ENCODE measurements at regions not wholly inside any gene's neighbourhood (a gene's known extent, or its start where the extent isn't known, plus 50 kb on each side); places are given as distances from the start of the nearest gene placed in this dataset.

GRCh38 chr7:135731-136645 is 56.4 kb upstream of the FAM20C start:
- no peaks in the 10 kb centered on the region for H3K36me3 ChIP-seq (ENCODE audit: control insufficient read depth, insufficient read depth, low read length)
- H3K9ac ChIP-seq (ENCODE audit: low read length): no peak overlapping the region
- no peak overlapping the region for H3K27ac ChIP-seq (ENCODE audit: low read depth, low read length)
- H3K27me3 ChIP-seq (ENCODE audit: control insufficient read depth, insufficient read depth, low read length): no peaks in the 10 kb centered on the region
- no peaks in the 10 kb centered on the region for H3K4me1 ChIP-seq (ENCODE audit: control insufficient read depth, insufficient read depth, low read length)
- H3K4me3 ChIP-seq (ENCODE audit: low read length): no peak overlapping the region

- Histone ChIP-seq H3K4me1 (ENCODE audit: control insufficient read depth, insufficient read depth, low read length) (peaks cover 3% of the 10 kb centered on the region), H3K27ac (ENCODE audit: low read depth, low read length) (no peak overlapping the region), H3K9ac (ENCODE audit: low read length) (no peak overlapping the region), H3K27me3 (ENCODE audit: control insufficient read depth, insufficient read depth, low read length) (no peaks in the 10 kb centered on the region), H3K4me3 (ENCODE audit: low read length) (no peak overlapping the region), H3K36me3 (ENCODE audit: control insufficient read depth, insufficient read depth, low read length) (no peaks in the 10 kb centered on the region)
Observed at GRCh38 chr7:137094-137891, 55.1 kb upstream of the FAM20C start.

GRCh38 chr7:139131-139530 is 53.2 kb upstream of the FAM20C start:
- H3K27ac ChIP-seq (ENCODE audit: low read depth, low read length): no peak overlapping the region
- H3K36me3 ChIP-seq (ENCODE audit: control insufficient read depth, insufficient read depth, low read length): no peaks in the 10 kb centered on the region
- H3K9ac ChIP-seq (ENCODE audit: low read length): no peak overlapping the region
- no peak overlapping the region for H3K4me3 ChIP-seq (ENCODE audit: low read length)
- H3K4me1 ChIP-seq (ENCODE audit: control insufficient read depth, insufficient read depth, low read length): peaks cover 3% of the 10 kb centered on the region
- no peaks in the 10 kb centered on the region for H3K27me3 ChIP-seq (ENCODE audit: control insufficient read depth, insufficient read depth, low read length)

- Histone ChIP-seq H3K27ac (ENCODE audit: low read depth, low read length) (no peak overlapping the region), H3K4me3 (ENCODE audit: low read length) (no peak overlapping the region), H3K4me1 (ENCODE audit: control insufficient read depth, insufficient read depth, low read length) (peaks cover 3% of the 10 kb centered on the region), H3K36me3 (ENCODE audit: control insufficient read depth, insufficient read depth, low read length) (no peaks in the 10 kb centered on the region), H3K9ac (ENCODE audit: low read length) (no peak overlapping the region), H3K27me3 (ENCODE audit: control insufficient read depth, insufficient read depth, low read length) (no peaks in the 10 kb centered on the region)
Observed at GRCh38 chr7:139561-140243, 52.7 kb upstream of the FAM20C start.

GRCh38 chr7:140996-141395 is 51.4 kb upstream of the FAM20C start:
- H3K27ac ChIP-seq (ENCODE audit: low read depth, low read length): no peak overlapping the region
- peaks cover 3% of the 10 kb centered on the region for H3K4me1 ChIP-seq (ENCODE audit: control insufficient read depth, insufficient read depth, low read length)
- no peaks in the 10 kb centered on the region for H3K27me3 ChIP-seq (ENCODE audit: control insufficient read depth, insufficient read depth, low read length)
- H3K9ac ChIP-seq (ENCODE audit: low read length): no peak overlapping the region
- H3K4me3 ChIP-seq (ENCODE audit: low read length): no peak overlapping the region
- no peaks in the 10 kb centered on the region for H3K36me3 ChIP-seq (ENCODE audit: control insufficient read depth, insufficient read depth, low read length)

GRCh38 chr7:142248-142941 is 50.0 kb upstream of the FAM20C start:
- no peak overlapping the region for H3K9ac ChIP-seq (ENCODE audit: low read length)
- H3K4me3 ChIP-seq (ENCODE audit: low read length): no peak overlapping the region
- no peaks in the 10 kb centered on the region for H3K27me3 ChIP-seq (ENCODE audit: control insufficient read depth, insufficient read depth, low read length)
- no peaks in the 10 kb centered on the region for H3K36me3 ChIP-seq (ENCODE audit: control insufficient read depth, insufficient read depth, low read length)
- peaks cover 3% of the 10 kb centered on the region for H3K4me1 ChIP-seq (ENCODE audit: control insufficient read depth, insufficient read depth, low read length)
- H3K27ac ChIP-seq (ENCODE audit: low read depth, low read length): no peak overlapping the region
